Gastrocnemius medialis (tissue), 4 donors: ENCODE measurements at regions not wholly inside any gene's neighbourhood (a gene's known extent, or its start where the extent isn't known, plus 50 kb on each side); places are given as distances from the start of the nearest gene placed in this dataset.

Experiments
- ATAC-seq, 2 donors: fragments of 150-250 bp; one replicate each; pipeline ENCODE4 v1.9.1; 2016
- DNase-seq, 2 donors: peaks; one replicate each; pipeline ENCODE4 v3.0.0-alpha.2; 2019
- H3K27ac ChIP-seq, 4 donors: fragments of 200-600 bp; sonication (generic); 1 replicate in 1 of 4; 2 replicates in 3 of 4; pipeline ENCODE4 v1.5.1; 2016 to 2018; ENCODE audit warnings: mild to moderate bottlenecking in 2 of 4, moderate library complexity in 1 of 4
- H3K27me3 ChIP-seq, 3 donors: fragments of 200-600 bp; sonication (generic) in 2 of 3; 1 replicate in 1 of 3; 2 replicates in 2 of 3; pipeline versions ENCODE4 v1.5.1 to v1.6.0; 2016 to 2019; ENCODE audit warnings: mild to moderate bottlenecking in 1 of 3, moderate library complexity in 1 of 3
- H3K36me3 ChIP-seq, 2 donors: fragments of 200-600 bp; sonication (generic) in 1 of 2; one replicate each; pipeline ENCODE4 v1.5.1; 2017 to 2018
- H3K4me1 ChIP-seq, 2 donors: fragments of 200-600 bp; sonication (generic) in 1 of 2; one replicate each; pipeline ENCODE4 v1.5.1; 2016 to 2017; ENCODE audit warnings: mild to moderate bottlenecking in 2 of 2
- H3K4me3 ChIP-seq, 4 donors: fragments of 200-600 bp; sonication (generic) in 3 of 4; 1 replicate in 1 of 4; 2 replicates in 3 of 4; pipeline ENCODE4 v1.5.1; 2016 to 2019; ENCODE audit warnings: mild to moderate bottlenecking in 2 of 4
- H3K9me3 ChIP-seq, 3 donors: fragments of 200-600 bp; sonication (generic) in 2 of 3; 1 replicate in 1 of 3; 2 replicates in 2 of 3; pipeline ENCODE4 v1.5.1; 2016 to 2019
- CTCF ChIP-seq, 5 experiments: fragments of 450-650 bp in 3 of 5; fragments of 200-600 bp in 2 of 5; sonication (generic) in 2 of 5; IDR thresholded peaks in 4 of 5; conservative IDR thresholded peaks in 1 of 5; 1 replicate in 4 of 5; 2 replicates in 1 of 5; pipeline ENCODE4 v1.5.1; 2016 to 2019; ENCODE audit warnings: antibody characterized with exemption in 5 of 5, mild to moderate bottlenecking in 3 of 5, moderate library complexity in 3 of 5
- POLR2A ChIP-seq, 2 donors: fragments of 450-650 bp; IDR thresholded peaks; one replicate each; pipeline ENCODE4 v1.6.1; 2017; ENCODE audit warnings: antibody characterized with exemption in 2 of 2, mild to moderate bottlenecking in 2 of 2, moderate library complexity in 2 of 2
- in situ Hi-C, 4 donors: fragments of 200-750 bp; cut with MboI; loops; one replicate each; pipeline versions ENCODE4 v1.15.0 to v1.8.0; 2017; ENCODE audit warnings: low sequenced_read_pairs in 4 of 4
- intact Hi-C: fragments of 100-400 bp; cut with DNase I; formaldehyde crosslinking; loops from one replicate; pipeline ENCODE4 v1.15.1; 2023; ENCODE audit warnings: low total_unique reads

- in situ Hi-C loops (loop anchor here in 2 of 4 donors (10.0 kb wide), 2 partner anchors 235 to 255 kb away; no protein-coding TSS in a partner anchor), intact Hi-C loops (no loop called here)
- no peak for DNase-seq
- H3K36me3 ChIP-seq: no peaks in the 10 kb centered on the region
- H3K9me3 ChIP-seq: no peaks in the 10 kb centered on the region
- ATAC-seq: no peak
- H3K4me3 ChIP-seq: no peak overlapping the region
- H3K27me3 ChIP-seq: no peaks in the 10 kb centered on the region
- H3K4me1 ChIP-seq: no peaks in the 10 kb centered on the region
- no peak overlapping the region for H3K27ac ChIP-seq
- TF ChIP-seq POLR2A (IDR thresholded peaks at IDR 0.05): no peak
These were observed 157.7 kb downstream of the SMAD6 start for GRCh38 chr15:66859688-66860253.

- H3K4me1 ChIP-seq: no peaks in the 10 kb centered on the region
- ATAC-seq (no peak), DNase-seq (no peak)
- no peak for TF ChIP-seq CTCF (IDR thresholded peaks at IDR 0.05 in 4 of 5, conservative IDR thresholded peaks at IDR 0.05 in 1 of 5)
- no peak overlapping the region for H3K27ac ChIP-seq
- H3K36me3 ChIP-seq: no peaks in the 10 kb centered on the region
- intact Hi-C loops (no loop called here), in situ Hi-C loops (no loop called here)
- no peak overlapping the region for H3K4me3 ChIP-seq
- no peaks in the 10 kb centered on the region for H3K27me3 ChIP-seq
- no peaks in the 10 kb centered on the region for H3K9me3 ChIP-seq
These were observed 158.8 kb downstream of the SMAD6 start for GRCh38 chr15:66860844-66861243.

- in situ Hi-C loops: no loop called here
- DNase-seq: no peak
- ATAC-seq: no peak
- intact Hi-C loops: no loop called here
- Histone ChIP-seq H3K36me3 (no peaks in the 10 kb centered on the region), H3K4me1 (no peaks in the 10 kb centered on the region), H3K27me3 (no peaks in the 10 kb centered on the region), H3K27ac (no peak overlapping the region), H3K9me3 (no peaks in the 10 kb centered on the region), H3K4me3 (no peak overlapping the region)
- no peak for TF ChIP-seq CTCF (IDR thresholded peaks at IDR 0.05 in 4 of 5, conservative IDR thresholded peaks at IDR 0.05 in 1 of 5)
- TF ChIP-seq POLR2A (IDR thresholded peaks at IDR 0.05): no peak
These were observed 160.3 kb downstream of the SMAD6 start for GRCh38 chr15:66862111-66862939.

GRCh38 chr15:66862940-66863335 lies 160.9 kb downstream of the SMAD6 start:
- DNase-seq: peak; percentile 43 to 67
- Histone ChIP-seq H3K4me3 (no peak overlapping the region), H3K9me3 (no peaks in the 10 kb centered on the region), H3K4me1 (no peaks in the 10 kb centered on the region), H3K27me3 (no peaks in the 10 kb centered on the region), H3K36me3 (no peaks in the 10 kb centered on the region), H3K27ac (no peak overlapping the region)
- TF ChIP-seq CTCF (IDR thresholded peaks at IDR 0.05 in 4 of 5, conservative IDR thresholded peaks at IDR 0.05 in 1 of 5) (peak; percentile 68 to 93 (median 80)), POLR2A (IDR thresholded peaks at IDR 0.05) (no peak)
- intact Hi-C loops: no loop called here
- in situ Hi-C loops: no loop called here
- peak; percentile 70 to 86 for ATAC-seq

- TF ChIP-seq CTCF (IDR thresholded peaks at IDR 0.05 in 4 of 5, conservative IDR thresholded peaks at IDR 0.05 in 1 of 5) (no peak), POLR2A (IDR thresholded peaks at IDR 0.05) (no peak)
- Histone ChIP-seq H3K27ac (no peak overlapping the region), H3K9me3 (no peaks in the 10 kb centered on the region), H3K4me3 (no peak overlapping the region), H3K4me1 (no peaks in the 10 kb centered on the region), H3K27me3 (no peaks in the 10 kb centered on the region), H3K36me3 (no peaks in the 10 kb centered on the region)
- DNase-seq (no peak), ATAC-seq (no peak)
- intact Hi-C loops: no loop called here
- in situ Hi-C loops: no loop called here
These were observed 161.5 kb downstream of the SMAD6 start for GRCh38 chr15:66863390-66864085.
